ENCODE measurements at regions not wholly inside any gene's neighbourhood (a gene's known extent, or its start where the extent isn't known, plus 50 kb on each side); places are given as distances from the start of the nearest gene placed in this dataset.

GRCh38 chr13:85659493-85659892 is 139.7 kb downstream of the SLITRK6 start:
- ChIA-PET POLR2A (ENCODE audit: unreplicated experiment) (no interaction called here), CTCF (no interaction called here)
- Histone ChIP-seq H3K27ac (ENCODE audit: insufficient read depth, low read length) (no peak overlapping the region), H3K79me1 (ENCODE audit: low read depth in 1 of 2, low read length in 2 of 2) (no peaks in the 10 kb centered on the region), H3K14ac (replicated peaks; ENCODE audit: low read depth, low read length) (no peak overlapping the region), H4K5ac (ENCODE audit: low read depth, low read length) (no peak overlapping the region), H2AFZ (replicated peaks; ENCODE audit: low read length, poor library complexity) (no peak overlapping the region), H3K27me3 (ENCODE audit: control insufficient read depth, insufficient read depth, low read length) (no peaks in the 10 kb centered on the region), H3K4me2 (ENCODE audit: low read depth, low read length) (no peak overlapping the region), H4K91ac (ENCODE audit: insufficient read depth, low read depth, low read length) (no peak overlapping the region), H3K18ac (ENCODE audit: low read depth, low read length) (peak overlapping the region; percentile 82; the same call in 1 of the 2 replicates), H4K8ac (ENCODE audit: low read depth in 2 of 2, low read length in 2 of 2) (no peak overlapping the region), H2BK20ac (ENCODE audit: low read depth, low read length) (no peak overlapping the region), H3K56ac (ENCODE audit: extremely low read depth, insufficient read depth, low read length) (no peak overlapping the region), H3K9ac (ENCODE audit: low read depth, low read length) (no peak overlapping the region), H3K4me1 (ENCODE audit: control insufficient read depth, insufficient read depth, low read length) (no peaks in the 10 kb centered on the region), H3K36me3 (ENCODE audit: control insufficient read depth, insufficient read depth, low read length) (no peaks in the 10 kb centered on the region), H2AK9ac (replicated peaks; ENCODE audit: low read depth, low read length, poor library complexity) (no peak overlapping the region), H2AK5ac (ENCODE audit: low read depth, low read length) (no peak overlapping the region), H2BK120ac (ENCODE audit: low read depth, low read length) (no peak overlapping the region), H3K4me3 (ENCODE audit: insufficient read depth, low read depth, low read length) (no peak overlapping the region), H3K4ac (ENCODE audit: low read depth, low read length) (no peak overlapping the region), H3K9me1 (ENCODE audit: insufficient read depth, low read length) (no peaks in the 10 kb centered on the region), H3K9me3 (ENCODE audit: control insufficient read depth, insufficient read depth, low read length) (no peaks in the 10 kb centered on the region), H2BK5ac (ENCODE audit: low read depth, low read length, poor library complexity, severe bottlenecking) (no peak overlapping the region), H4K20me1 (ENCODE audit: insufficient read depth, low read length) (no peaks in the 10 kb centered on the region), H3K23ac (ENCODE audit: low read depth, low read length) (no peak overlapping the region), H2BK15ac (ENCODE audit: low read depth, low read length) (no peak overlapping the region)
- peak; percentile 65 for ATAC-seq (ENCODE audit: low read depth)
- in situ Hi-C loops (cut with MboI; ENCODE audit: low sequenced_read_pairs) = no loop called here
- intact Hi-C loops (cut with micrococcal nuclease) = no loop called here
- no TSS peak for BruUV-seq (replicated peaks)
- WGBS, 2 experiments (ENCODE audit: extremely low coverage in 2 of 2, insufficient read length in 1 of 2) = no CpG with 5 or more reads among the region's 4 CpGs
- TF ChIP-seq MAFK (IDR thresholded peaks at IDR 0.05; ENCODE audit: low read depth, low read length) = no peak
- peak; percentile 47; the same call in 1 of the 2 replicates for TF ChIP-seq CEBPB (IDR thresholded peaks at IDR 0.05; ENCODE audit: low read depth, low read length)
- dilution Hi-C loops (cut with HindIII; ENCODE audit: low sequenced_read_pairs, unreplicated experiment) = no loop called here
- peak; percentile 53 for DNase-seq

Data from IMR-90 (cell line).